Liver (tissue), 2 donors: ENCODE measurements at regions not wholly inside any gene's neighbourhood (a gene's known extent, or its start where the extent isn't known, plus 50 kb on each side); places are given as distances from the start of the nearest gene placed in this dataset.

Experiments used
- TF ChIP-seq, protein P1 (sequence below): fragments of 150-350 bp; IDR thresholded peaks from 2 replicates; pipeline ENCODE4 v1.5.1; 2017; ENCODE audit warnings: improper control_type of control experiment, low read depth, low read length; ENCODE audit not compliant: missing input control
- TF ChIP-seq, protein P2 (sequence below): IDR thresholded peaks from 2 replicates; pipeline ENCODE4 v1.6.1; 2016; ENCODE audit warnings: antibody characterized with exemption, mild to moderate bottlenecking
- donor health status: healthy.

DNA sequence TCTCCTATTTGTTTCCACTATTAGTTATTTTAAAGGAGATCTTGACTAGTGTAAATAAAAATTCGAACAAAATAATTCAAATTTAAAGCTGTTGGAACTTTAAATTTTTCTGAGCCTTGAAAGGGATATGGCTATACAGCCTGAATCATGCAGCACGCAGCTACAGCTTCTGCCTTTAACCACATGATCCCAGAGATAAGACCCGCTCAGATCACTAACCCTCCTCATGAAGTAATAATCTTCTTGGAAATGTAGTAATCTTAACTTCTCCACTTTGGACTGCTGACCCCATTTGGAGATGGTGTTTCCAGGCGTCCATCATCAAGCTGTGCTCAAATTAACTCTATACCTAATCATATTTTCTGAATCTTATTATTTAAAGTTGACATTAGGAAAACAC, 336.6 kb downstream of the DSC3 start:
- TF ChIP-seq, protein P1, sequence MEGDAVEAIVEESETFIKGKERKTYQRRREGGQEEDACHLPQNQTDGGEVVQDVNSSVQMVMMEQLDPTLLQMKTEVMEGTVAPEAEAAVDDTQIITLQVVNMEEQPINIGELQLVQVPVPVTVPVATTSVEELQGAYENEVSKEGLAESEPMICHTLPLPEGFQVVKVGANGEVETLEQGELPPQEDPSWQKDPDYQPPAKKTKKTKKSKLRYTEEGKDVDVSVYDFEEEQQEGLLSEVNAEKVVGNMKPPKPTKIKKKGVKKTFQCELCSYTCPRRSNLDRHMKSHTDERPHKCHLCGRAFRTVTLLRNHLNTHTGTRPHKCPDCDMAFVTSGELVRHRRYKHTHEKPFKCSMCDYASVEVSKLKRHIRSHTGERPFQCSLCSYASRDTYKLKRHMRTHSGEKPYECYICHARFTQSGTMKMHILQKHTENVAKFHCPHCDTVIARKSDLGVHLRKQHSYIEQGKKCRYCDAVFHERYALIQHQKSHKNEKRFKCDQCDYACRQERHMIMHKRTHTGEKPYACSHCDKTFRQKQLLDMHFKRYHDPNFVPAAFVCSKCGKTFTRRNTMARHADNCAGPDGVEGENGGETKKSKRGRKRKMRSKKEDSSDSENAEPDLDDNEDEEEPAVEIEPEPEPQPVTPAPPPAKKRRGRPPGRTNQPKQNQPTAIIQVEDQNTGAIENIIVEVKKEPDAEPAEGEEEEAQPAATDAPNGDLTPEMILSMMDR: no peak
- TF ChIP-seq, protein P2, sequence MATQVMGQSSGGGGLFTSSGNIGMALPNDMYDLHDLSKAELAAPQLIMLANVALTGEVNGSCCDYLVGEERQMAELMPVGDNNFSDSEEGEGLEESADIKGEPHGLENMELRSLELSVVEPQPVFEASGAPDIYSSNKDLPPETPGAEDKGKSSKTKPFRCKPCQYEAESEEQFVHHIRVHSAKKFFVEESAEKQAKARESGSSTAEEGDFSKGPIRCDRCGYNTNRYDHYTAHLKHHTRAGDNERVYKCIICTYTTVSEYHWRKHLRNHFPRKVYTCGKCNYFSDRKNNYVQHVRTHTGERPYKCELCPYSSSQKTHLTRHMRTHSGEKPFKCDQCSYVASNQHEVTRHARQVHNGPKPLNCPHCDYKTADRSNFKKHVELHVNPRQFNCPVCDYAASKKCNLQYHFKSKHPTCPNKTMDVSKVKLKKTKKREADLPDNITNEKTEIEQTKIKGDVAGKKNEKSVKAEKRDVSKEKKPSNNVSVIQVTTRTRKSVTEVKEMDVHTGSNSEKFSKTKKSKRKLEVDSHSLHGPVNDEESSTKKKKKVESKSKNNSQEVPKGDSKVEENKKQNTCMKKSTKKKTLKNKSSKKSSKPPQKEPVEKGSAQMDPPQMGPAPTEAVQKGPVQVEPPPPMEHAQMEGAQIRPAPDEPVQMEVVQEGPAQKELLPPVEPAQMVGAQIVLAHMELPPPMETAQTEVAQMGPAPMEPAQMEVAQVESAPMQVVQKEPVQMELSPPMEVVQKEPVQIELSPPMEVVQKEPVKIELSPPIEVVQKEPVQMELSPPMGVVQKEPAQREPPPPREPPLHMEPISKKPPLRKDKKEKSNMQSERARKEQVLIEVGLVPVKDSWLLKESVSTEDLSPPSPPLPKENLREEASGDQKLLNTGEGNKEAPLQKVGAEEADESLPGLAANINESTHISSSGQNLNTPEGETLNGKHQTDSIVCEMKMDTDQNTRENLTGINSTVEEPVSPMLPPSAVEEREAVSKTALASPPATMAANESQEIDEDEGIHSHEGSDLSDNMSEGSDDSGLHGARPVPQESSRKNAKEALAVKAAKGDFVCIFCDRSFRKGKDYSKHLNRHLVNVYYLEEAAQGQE: no peak
